ENCODE measurements at regions not wholly inside any gene's neighbourhood (a gene's known extent, or its start where the extent isn't known, plus 50 kb on each side); places are given as distances from the start of the nearest gene placed in this dataset.
"Not testable (repeated sequence)": the region's sequence is repeated elsewhere in the genome, so short reads cannot be mapped to it uniquely, and the experiment has no call there.

DNA sequence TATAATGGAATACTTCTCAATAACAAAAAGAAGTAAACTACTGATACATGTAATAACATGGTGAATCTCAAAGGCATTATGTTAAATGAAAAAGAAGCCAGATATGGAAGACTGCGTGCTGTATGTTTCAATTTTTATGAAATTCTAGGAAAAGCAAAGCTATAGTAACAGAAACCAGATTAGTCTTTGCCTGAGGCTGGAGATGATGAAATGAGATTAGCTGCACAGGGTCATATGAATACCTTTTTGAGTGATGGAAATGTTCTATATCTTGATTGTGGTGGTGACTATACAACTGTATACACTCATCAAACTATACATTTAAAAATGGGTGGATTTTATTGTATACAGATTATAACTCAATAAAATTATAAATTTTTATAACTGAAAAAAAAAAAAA, 113.5 kb downstream of the TMEM30B start:
- no peak for DNase-seq (ENCODE audit: low spot score)

DNA sequence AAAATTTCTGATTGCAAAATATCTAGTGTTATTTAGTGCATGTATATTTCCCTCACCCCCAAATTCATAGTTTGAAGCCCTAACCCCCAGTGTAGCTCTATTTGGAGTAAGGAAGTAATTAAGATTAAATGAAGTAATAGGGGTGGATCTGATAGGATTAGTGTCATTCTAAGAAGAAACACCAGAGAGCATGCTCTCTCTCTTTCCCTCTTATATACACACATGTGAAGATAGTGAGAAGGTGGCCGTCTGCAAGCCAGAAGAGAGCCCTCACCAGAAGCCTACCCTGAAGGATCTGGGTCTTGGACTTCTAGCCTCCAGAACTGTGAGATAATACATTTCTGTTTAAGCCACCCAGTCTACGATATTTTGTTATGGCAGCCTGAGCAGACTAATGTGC, 120.3 kb downstream of the TMEM30B start:
- no peak for DNase-seq (ENCODE audit: low spot score)

DNA sequence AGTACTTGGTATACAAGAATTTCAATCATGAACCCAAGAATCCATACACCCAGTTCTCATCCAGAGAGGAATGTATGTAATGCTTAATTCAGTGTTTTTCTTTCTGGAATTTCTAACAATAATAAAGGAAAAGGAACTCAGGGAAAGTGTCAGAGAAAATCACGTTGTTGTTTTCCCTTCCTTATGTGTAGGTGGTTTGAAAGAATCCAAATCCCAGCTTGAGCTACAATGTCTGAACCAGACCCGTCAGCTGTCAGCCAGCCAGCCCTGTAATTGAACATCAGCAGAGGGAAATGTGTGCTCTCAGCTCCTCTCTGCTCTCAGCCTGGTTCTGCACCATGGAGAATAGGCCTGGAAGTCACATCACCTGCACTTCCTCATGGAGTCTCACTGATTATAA, 126.5 kb downstream of the TMEM30B start:
- DNase-seq (ENCODE audit: low spot score), result no peak

DNA sequence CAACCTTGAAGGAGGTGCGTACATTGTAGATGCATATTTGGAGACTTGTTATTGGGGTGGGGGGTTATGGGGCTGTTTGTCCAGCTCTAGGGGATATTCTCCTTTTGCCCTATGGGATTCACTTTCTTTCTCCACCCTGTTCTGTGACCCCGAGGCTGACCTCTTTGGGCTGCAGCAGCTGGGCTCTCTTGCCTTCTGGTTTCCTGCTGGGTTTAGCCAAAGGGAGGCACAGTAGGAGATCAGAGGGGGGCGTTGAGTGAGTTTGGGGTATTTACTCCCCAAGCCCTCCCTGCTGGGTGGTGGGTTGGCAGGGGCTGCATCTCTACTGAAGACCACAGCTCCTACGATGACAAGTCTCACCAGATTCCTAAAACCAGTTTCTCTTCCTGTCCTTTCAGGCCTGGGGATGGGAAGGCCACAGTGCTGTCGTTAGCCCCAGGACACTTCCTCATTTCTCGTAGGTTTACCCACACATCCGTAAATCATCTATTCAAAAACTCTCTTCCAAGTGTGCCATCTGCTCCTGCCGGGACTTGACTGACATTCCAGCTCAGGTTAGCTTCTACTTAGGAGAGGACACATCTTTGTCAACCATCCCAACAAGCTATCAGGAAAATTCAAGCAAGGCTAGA, 127.1 kb downstream of the TMEM30B start:
- no peak for DNase-seq (ENCODE audit: low spot score)

DNA sequence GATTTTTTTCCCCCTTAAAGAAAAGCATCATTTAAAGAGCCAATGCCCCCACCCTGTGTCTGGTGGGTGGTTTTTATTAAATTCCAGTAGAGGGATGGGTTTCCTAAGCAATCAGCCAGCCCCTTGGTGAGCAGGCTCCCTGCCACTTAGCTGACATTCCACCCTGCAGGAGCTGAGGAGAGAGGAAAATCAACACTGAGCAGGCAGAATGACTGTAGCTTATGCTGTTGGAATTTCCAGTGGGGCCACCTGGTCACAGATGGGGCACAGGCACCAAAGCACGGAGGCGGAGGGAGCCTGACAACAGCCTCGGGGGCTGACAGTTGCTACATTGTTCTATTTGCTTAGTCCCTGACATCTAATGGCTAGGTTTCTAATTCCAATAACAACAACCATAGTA, 127.7 kb downstream of the TMEM30B start:
- DNase-seq (ENCODE audit: low spot score), result peak; percentile 10

DNA sequence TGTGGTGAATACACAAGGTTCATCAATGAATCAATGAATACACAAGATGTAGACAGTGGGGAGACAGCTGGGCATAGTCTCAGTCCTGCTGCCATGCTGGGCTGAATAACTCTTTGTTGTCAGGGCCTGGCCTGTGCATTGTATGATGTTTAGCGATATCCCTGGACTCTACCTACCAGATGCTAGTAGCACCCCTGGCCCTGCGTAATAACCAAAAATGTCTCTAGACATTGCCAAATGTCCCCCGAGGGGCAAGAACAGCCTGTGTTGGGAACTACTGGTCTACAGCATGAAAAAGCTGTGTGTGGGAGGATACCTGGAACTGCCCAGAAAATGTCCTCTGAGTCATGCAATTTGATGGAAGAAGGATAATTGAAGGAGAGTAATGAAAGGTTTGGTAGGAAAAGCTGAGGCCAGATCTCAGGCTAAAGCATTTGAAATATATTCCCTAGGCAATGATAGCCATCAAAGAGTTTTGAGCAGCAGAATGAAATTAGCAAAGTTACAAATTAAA, 128.2 kb downstream of the TMEM30B start:
- DNase-seq (ENCODE audit: low spot score), result no peak

DNA sequence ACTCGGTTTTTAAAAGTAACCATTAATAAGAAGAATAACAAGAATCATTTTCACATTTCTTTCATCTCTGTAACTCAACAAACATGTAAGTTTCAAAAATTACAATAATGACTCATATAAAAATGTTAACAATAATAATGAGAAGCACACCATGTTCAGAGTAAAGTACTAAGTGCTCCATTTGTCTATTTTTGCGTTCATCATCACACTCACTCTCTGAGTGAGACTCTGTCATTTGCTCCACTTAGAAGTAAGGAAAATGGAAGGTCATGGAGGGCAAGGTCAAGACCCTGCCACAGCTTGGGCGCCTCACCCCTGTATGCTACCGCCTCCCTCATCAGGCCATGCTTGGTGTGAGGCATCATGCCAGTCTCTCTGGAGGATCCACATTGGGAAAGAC, 129.9 kb downstream of the TMEM30B start:
- DNase-seq (ENCODE audit: low spot score), result no peak

DNA sequence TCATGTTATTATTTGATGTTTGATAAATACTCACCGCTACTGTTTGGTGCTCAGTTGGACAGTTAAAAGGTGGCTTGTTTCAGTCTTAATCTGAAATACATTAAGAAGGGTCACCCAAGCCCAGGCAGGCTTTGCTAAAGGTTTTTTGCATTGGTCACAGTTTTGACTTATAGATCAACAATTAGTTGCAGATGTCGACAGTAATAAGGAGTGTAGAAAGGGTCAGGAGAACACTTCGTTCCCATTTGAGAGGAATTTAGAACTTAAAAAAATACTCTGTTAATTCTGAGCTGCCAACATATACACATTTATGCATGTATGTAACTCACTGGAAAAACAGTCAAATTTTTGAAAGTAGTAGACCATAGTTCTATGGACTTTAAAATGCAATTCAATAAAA, 130.3 kb downstream of the TMEM30B start:
- no peak for DNase-seq (ENCODE audit: low spot score)

DNA sequence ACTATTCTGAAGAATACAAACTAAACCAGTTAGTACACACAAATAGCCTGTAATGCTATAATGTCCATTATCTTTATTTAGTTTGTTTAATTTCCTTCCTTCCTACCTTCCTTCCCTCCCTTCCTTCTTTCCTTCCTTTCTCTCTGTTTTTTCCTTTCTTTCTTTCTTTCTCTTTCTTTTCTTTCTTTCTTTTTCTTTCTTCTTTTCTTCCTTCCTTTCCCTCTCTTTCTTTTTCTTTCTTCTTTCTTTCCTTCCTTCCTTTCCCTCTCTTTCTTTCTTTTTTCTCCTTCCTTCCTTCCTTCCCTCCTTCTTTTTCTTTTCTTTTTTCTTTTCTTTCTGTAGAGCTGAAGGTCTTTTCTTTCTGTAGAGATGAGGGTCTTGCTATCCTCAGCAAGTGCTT, 131.2 kb downstream of the TMEM30B start:
- no peak for DNase-seq (ENCODE audit: low spot score)

DNA sequence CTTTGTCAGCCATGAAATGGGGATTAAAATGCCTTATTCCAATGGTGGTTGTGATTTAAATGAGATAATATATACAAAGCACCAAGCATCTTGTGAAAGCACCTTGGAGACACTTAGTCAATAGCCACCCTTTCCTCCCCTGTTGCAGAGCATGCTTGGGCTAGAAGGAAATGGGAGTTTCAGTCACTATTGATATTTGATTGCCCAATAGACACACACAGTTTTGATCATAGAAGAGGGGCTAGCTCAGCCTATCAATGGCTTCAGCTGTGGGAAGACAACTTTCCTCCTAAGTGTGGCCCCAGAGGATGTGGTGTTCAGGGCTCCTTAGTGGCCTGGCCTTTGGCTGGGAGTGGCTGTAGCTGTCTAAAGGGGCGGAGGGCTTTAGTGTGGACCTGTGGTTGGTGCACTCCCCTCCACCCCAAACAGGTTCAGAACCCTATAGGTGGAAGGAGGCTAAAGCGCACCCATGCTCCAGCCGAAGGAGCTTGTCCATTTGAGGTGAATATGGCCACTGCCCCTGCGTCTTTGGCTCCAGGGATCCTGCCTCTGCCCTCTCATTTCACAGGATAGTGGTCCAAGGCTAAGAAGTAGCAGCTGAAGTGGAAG, 132.3 kb downstream of the TMEM30B start:
- no peak for DNase-seq (ENCODE audit: low spot score)

DNA sequence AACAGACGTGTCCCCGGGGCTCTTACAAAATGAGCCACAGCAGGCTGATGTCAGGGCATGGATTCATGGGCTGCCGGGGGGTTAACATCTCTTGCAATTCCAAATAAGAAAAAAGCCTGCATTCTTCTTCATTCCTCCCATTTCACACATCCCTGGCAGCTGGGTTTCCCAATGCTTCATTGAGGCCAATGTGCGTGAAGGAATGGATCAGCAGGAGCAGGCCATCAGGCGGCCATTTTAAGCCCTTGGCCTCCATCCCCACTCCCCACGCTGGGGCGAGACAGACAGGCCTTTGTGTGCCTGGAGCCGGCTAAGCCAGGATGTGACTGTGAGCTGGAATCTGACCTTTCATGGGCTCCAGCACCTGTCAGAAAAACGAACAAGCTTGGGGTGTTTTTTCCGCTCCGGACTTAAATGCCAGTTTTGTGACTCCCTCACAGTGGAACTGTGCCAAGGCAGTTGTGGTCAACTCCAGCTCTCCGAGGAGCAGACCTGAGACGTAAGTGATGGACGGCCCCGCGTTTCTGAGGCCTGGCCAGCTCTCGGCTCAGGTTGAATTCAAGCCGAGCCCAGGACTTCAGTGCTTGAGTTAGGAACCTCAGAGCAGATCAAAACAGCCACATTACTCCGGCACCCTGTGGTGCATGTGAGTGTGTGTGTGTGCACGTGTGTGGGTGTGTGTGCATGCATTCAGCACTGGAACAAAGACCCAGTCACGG, 133.1 kb downstream of the TMEM30B start:
- peak; percentile 89 for DNase-seq (ENCODE audit: low spot score)

DNA sequence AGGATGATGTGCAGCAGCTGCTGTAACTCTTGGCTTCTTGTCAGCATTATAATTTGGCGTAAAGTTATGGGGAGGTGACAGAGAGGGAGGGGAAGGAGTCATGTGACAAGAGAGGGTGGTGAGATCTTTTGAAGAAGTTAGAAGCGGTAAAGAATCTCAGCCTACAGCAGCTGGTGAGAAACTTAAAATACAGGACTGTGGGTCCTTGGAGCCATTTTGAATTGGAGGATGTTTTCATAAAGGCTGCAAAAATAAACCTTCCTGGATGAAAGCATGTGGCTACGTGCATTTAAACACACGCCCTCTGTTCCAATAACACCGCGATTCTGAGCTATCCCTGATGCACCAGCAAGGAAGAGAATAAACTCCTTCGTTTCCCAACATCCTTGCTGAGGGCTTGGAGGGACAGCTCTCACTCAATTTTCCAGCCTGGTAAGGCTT, 133.7 kb downstream of the TMEM30B start:
- DNase-seq (ENCODE audit: low spot score), result no peak

DNA sequence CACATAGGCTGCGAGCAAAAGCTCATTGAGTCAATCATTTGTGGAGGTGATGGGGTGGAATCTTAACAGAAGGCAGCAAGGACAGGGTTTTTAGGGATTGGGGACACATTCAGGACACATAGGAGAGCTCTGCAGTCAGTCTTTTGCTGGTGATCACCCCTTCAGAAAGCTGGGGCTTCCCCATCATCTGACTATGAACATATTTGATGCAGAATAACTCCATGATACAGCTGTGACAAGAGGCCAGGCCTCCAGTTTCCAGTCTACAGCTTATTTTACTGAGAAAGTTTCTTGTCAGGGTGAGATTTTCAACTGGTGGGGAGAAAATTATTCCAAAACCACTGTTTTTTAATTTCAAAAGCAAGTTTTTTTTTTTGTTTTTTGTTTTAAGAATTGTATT, 134.2 kb downstream of the TMEM30B start:
- no peak for DNase-seq (ENCODE audit: low spot score)

DNA sequence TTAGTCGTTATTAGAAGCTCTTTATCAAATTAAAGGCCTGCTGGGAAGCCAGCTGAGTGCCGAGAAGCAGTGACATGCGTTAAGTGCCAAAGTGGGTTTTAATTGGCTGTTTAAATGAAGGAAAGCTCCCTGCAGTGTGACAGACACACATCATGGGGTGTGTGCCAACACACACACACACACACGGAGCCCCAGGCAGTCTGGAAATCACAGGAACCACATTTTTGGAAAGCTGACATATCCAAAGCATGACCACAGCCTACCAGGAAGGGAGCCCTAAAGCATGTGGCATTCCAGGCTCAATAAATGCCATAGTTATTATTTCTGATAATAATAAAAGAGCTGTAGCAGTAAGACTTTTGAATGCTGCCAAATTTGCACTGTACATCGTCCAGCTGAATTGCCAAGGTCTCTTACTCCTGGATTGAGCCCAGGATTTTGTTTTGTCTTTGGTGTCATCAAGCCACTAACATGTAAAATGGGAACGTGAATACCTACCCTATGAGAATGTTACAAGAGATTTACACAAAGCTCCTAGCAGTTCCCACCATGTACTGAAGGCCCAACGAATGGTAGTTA, 135.1 kb downstream of the TMEM30B start:
- peak; percentile 58 for DNase-seq (ENCODE audit: low spot score)

DNA sequence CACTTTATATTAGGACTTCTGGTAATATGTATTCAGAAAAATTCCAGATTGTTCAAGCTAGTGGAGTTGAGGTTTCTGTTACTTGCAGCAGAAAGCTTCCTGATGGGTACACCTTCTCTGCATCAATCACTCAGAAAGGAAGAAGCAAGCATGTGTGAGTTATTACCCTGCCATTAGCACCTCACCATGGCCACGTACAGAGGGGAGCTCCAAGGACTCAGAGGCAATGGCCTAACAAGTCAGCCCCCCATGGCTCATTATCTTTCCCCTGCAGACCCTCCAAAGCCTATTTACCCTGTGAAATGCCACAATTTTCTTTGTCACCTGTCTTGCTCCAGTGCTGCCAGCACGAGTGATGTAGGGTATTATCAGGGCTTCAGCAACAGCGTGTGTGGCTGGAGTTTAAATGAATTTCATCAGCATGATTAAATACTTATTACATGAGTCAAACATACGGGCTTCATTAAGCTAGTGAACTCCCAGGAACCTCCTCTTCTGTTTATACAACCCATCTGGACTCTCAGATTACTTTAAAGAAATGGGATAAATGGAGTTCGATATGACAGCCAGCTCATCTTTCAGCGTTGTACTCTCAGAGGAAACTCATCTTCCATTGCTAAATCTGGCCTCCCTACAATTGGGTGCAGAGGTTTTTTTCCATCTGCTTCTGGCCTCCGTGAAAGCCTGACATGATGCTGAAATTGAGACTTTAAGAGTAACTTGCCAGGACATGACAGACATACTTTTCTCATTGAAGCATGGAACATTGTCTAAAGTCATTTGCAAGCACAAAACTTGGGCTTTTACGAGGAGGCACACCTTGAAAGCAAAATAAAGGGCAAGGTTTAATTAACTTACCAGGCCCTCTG, 135.9 kb downstream of the TMEM30B start:
- peak; percentile 59 for DNase-seq (ENCODE audit: low spot score)

DNA sequence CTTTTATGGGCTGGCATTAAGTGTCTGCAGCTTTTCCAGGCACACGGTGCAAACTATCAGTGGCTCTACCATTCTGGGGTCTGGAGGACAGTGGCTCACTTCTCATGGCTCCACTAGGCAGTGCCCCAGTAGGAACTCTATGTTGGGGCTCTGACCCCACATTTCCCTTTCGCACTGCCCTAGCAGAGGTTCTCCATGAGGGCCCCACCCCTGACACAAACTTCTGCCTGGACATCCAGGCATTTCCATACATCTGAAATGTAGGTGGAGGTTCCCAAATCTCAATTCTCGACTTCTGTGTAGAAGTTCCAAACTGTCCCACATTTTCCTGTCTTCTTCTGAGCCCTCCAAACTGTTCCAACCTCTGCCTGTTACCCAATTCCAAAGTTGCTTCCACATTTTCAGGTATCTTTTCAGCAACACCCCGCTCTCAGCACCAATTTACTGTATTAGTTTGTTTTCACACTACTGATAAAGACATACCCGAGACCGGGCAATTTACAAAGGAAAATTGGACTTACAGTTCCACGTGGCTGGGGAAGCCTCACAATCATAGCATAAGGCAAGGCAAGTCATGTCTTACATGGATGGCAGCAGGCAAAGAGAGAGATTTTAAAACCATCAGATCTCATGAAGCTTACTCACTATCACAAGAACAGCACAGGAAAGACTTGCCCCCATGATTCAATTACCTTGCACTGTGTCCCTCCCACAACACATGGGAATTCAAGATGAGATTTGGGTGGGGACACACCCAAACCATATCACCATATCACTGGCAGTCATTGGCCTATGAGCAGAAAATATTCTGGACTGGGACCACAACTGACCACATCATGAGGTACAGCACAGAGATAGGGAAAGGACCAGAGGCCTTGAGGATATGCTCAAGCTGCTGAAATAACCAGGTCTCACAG, 136.8 kb downstream of the TMEM30B start:
- DNase-seq (ENCODE audit: low spot score), result not testable (repeated sequence)

DNA sequence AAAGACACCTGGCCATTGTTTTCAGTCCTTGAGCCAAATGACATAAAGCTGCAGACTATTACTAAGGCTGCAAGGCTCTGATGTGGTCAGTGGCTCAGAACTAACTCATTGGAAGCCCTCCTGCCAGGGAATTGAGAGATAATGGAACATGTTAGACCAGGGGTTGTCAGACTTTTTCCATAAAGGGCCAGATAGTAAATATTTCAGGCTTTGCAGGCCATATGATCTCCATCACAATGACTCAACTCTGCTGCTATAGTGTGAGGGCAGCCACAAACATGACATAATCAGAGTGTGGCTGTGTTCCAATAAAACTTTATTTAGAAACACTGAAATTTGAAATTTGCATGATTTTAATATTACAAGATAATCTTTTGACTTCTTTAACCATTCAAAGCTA, 140.3 kb downstream of the TMEM30B start:
- DNase-seq (ENCODE audit: low spot score), result peak; percentile 54

DNA sequence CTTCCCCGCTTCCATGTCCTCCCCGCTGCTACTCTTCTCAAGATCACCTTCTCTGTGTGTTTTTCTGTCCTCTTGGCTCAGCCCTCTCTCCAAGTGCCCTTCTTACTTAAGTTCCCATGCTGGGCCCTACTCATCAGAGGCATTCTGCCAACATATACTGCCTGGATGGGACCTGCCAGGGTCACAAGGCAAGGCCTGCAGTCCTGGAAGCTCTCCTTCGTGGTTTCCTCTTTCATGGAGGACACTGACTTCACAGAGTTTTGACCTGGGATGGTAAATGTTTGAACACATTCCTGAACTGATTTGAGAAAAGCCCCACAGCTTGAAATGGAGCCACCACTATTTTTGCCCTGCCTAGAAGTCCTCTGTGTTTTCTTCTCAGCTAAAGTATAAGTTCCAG, 140.9 kb downstream of the TMEM30B start:
- peak; percentile 31 for DNase-seq (ENCODE audit: low spot score)

DNA sequence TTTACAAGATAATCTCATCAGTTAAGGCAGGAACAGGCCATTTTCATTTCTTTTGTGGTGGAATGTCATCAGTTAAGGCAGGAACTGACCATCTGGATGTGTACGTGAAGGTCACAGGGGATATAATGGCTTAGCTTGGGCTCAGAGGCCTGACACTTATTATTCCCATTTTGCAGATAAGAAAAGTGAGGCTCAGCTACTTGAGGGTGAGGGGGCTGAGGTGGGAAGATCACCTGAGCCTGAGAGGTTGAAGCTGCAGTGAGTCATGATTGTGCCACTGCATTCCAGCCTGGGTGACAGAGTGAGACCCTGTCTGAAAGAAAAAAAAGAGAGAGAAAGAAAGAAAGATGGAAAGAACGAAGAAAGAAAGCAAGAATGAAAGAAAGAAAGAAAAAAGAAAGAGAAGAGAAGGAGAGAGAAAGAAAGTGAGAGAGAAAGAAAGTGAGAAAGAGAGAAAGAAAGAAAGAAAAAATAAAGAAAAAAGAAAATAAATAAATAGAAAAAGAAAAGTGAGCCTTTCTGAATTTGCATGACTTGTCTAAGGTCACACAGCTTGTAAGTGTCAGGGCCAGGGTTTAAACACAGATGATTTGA, 142.0 kb downstream of the TMEM30B start:
- DNase-seq (ENCODE audit: low spot score), result peak; percentile 15

DNA sequence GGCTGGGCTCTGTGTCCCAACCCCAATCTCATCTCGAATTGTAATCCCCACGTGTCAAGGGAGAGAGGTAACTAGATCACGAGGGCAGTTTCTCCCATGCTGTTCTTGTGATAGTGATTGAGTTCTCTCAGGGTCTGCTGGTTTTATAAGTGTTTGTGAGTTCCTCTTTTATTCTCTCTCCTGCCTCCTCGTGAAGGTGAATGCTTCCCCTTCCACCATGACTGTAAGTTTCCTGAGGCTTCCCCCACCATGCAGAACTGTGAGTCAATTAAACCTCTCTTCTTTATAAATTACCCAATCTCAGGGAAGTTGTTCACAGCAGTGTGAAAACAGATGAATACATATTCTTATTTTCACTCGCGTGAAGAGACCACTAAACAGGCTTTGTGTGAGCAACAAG, 148.2 kb downstream of the TMEM30B start:
- DNase-seq (ENCODE audit: low spot score), result no peak
